Heart left ventricle (tissue), 16 donors: ENCODE measurements at regions not wholly inside any gene's neighbourhood (a gene's known extent, or its start where the extent isn't known, plus 50 kb on each side); places are given as distances from the start of the nearest gene placed in this dataset.

Experiments
- ATAC-seq, 4 donors: fragments of 200-7000 bp; cut with Tn5 transposase; one replicate each; pipeline ENCODE4 v1.9.1; 2020 to 2022; ENCODE audit warnings: moderate library complexity in 4 of 4, mild to moderate bottlenecking in 3 of 4, moderate number of reproducible peaks in 1 of 4
- DNase-seq, 5 donors: peaks; one replicate each; pipeline ENCODE4 v3.0.0-alpha.2; 2020
- H3K27ac ChIP-seq, 12 donors: fragments of 200-600 bp; sonication (generic) in 4 of 12; one replicate each; pipeline versions ENCODE4 v1.5.0 to v1.8.0; 2016 to 2022; ENCODE audit warnings: mild to moderate bottlenecking in 2 of 12
- H3K27me3 ChIP-seq, 9 donors: fragments of 200-600 bp; sonication (generic) in 2 of 9; one replicate each; pipeline versions ENCODE4 v1.5.1 to v1.8.0; 2016 to 2022; ENCODE audit warnings: mild to moderate bottlenecking in 3 of 9
- H3K36me3 ChIP-seq, 9 donors: fragments of 200-600 bp; sonication (generic) in 2 of 9; one replicate each; pipeline versions ENCODE4 v1.5.0 to v1.8.0; 2018 to 2022; ENCODE audit warnings: mild to moderate bottlenecking in 2 of 9
- H3K4me1 ChIP-seq, 12 donors: fragments of 200-600 bp; sonication (generic) in 4 of 12; one replicate each; pipeline versions ENCODE4 v1.5.0 to v1.8.0; 2016 to 2022; ENCODE audit warnings: mild to moderate bottlenecking in 3 of 12
- H3K4me3 ChIP-seq, 12 donors: fragments of 200-600 bp; sonication (generic) in 4 of 12; one replicate each; pipeline versions ENCODE4 v1.5.0 to v1.8.0; 2017 to 2022; ENCODE audit warnings: mild to moderate bottlenecking in 9 of 12, moderate library complexity in 4 of 12
- H3K9me3 ChIP-seq, 12 donors: fragments of 200-600 bp; sonication (generic) in 4 of 12; one replicate each; pipeline versions ENCODE4 v1.5.0 to v1.8.0; 2016 to 2022; ENCODE audit warnings: mild to moderate bottlenecking in 1 of 12
- CTCF ChIP-seq, 12 donors: fragments of 200-600 bp; sonication (generic) in 4 of 12; IDR thresholded peaks; one replicate each; pipeline versions ENCODE4 v1.5.0 to v1.8.0; 2018 to 2022; ENCODE audit warnings: antibody characterized with exemption in 12 of 12, mild to moderate bottlenecking in 5 of 12
- POLR2A ChIP-seq, 2 donors: fragments of 450-650 bp; IDR thresholded peaks; one replicate each; pipeline ENCODE4 v1.6.1; 2017; ENCODE audit warnings: antibody characterized with exemption in 2 of 2, mild to moderate bottlenecking in 2 of 2, moderate library complexity in 2 of 2
- WGBS, 4 donors: extraction: QIAGEN DNeasy Blood & Tissue Kit in 2 of 4; methylation state at CpG; one replicate each; pipeline versions ENCODE4 v1.1.5 to v1.1.7; 2013 to 2018; 5-methylcytosine and 5-hydroxymethylcytosine counted together
- intact Hi-C, 10 donors: fragments of 100-400 bp; cut with DNase I; formaldehyde crosslinking; loops; one replicate each; pipeline versions ENCODE4 v1.11.1 to v1.14.2; 2022
- donor health status: ischemic (EF 13 %, LVEDD 7.1; RV severe dilation, severe dysfunction).
- donor health status: healthy with polysubstance abuse.
- donor health status: DM: no; HTN: yes; CAD: no.
- donor health status: DM: no; HTN: no; CAD: no.
- donor health status: ischemic (EF 25% LVEDD 6.9; RV normal size, moderate dysfunction).
- donor health status: ischemic (EF 25% LVEDD 5.7; RV mildly dilated, moderate dysfunction).
- donor health status: healthy.
- donor health status: DM: yes; HTN: yes; CAD: no.
- donor health status: ischemic (EF 35%, LVEDD 5.7; RV mildly dilated, moderate dysfunction).
- donor health status: nonischemic (EF 11% LVEDD 7.7; RV severe dilation, severe dysfunction).
- donor health status: DM: yes; HTN: yes; CAD: no.
- donor health status: PGD.
- donor health status: ischemic (EF 29% LVEDD 5.4; RV normal size, mild dysfunction).
- donor health status: nonischemic (EF 23%, LVEDD 6.1; RV moderate dilation, normal function).

- H3K27me3 ChIP-seq = peaks cover 0 to 84% (median 28%) of the 10 kb centered on the region in 9 donors
- intact Hi-C loops = no loop called here
- no peak for TF ChIP-seq CTCF (IDR thresholded peaks at IDR 0.05)
- TF ChIP-seq POLR2A (IDR thresholded peaks at IDR 0.05) = no peak
- no peak overlapping the region for H3K4me3 ChIP-seq
- H3K9me3 ChIP-seq = no peaks in the 10 kb centered on the region
- no peaks in the 10 kb centered on the region for H3K36me3 ChIP-seq
- no peak for ATAC-seq
- H3K27ac ChIP-seq = no peak overlapping the region
- no peak for DNase-seq
- H3K4me1 ChIP-seq = no peaks in the 10 kb centered on the region
Observed at GRCh38 chr2:44881856-44882255, 59.6 kb upstream of the SIX3 start.

DNA sequence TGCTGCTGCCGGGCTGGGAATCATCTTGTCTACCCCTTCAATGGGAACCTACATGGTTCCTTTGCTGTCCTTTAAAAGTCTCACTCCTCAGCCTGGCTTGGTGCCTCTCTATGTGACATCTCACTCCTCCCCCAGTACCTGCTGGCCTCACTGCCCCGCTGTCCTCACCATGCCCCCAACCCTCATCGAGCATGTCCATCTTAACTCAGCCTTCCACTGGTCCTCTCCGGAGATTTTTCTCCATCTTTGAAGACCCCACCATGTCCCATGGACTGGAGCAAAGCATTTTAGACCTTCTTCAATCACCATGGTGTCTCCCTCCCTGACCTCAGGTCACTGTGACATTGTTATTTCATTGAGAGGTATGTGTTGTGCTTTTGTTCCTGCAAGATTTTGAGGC lies 58.1 kb upstream of the SIX3 start:
- H3K4me3 ChIP-seq = no peak overlapping the region
- 81 to 93% (median 89%) methylated on average over 4 of the region's 4 CpGs for WGBS, 4 donors
- intact Hi-C loops = no loop called here
- H3K36me3 ChIP-seq = no peaks in the 10 kb centered on the region
- DNase-seq (no peak), ATAC-seq (no peak)
- no peak overlapping the region for H3K27ac ChIP-seq
- H3K27me3 ChIP-seq = peaks cover 0 to 89% (median 38%) of the 10 kb centered on the region in 9 donors
- H3K4me1 ChIP-seq = no peaks in the 10 kb centered on the region
- TF ChIP-seq CTCF (IDR thresholded peaks at IDR 0.05) (no peak), POLR2A (IDR thresholded peaks at IDR 0.05) (no peak)
- H3K9me3 ChIP-seq = no peaks in the 10 kb centered on the region

- ATAC-seq (no peak), DNase-seq (no peak)
- TF ChIP-seq CTCF (IDR thresholded peaks at IDR 0.05) = no peak
- TF ChIP-seq POLR2A (IDR thresholded peaks at IDR 0.05) = no peak
- Histone ChIP-seq H3K36me3 (no peaks in the 10 kb centered on the region), H3K4me3 (no peak overlapping the region), H3K9me3 (no peaks in the 10 kb centered on the region), H3K4me1 (no peaks in the 10 kb centered on the region), H3K27ac (no peak overlapping the region), H3K27me3 (peaks cover 0 to 84% (median 34%) of the 10 kb centered on the region in 9 donors)
- intact Hi-C loops = no loop called here
- WGBS, 4 donors = 71 to 86% (median 77%) methylated on average over 3 of the region's 3 CpGs
Observed at GRCh38 chr2:44884231-44884630, 57.3 kb upstream of the SIX3 start.

GRCh38 chr2:44884677-44885076 lies 56.8 kb upstream of the SIX3 start:
- Histone ChIP-seq H3K9me3 (no peaks in the 10 kb centered on the region), H3K4me1 (no peaks in the 10 kb centered on the region), H3K27me3 (peaks cover 0 to 80% (median 31%) of the 10 kb centered on the region in 9 donors), H3K27ac (no peak overlapping the region), H3K4me3 (no peak overlapping the region), H3K36me3 (no peaks in the 10 kb centered on the region)
- 67 to 79% (median 74%) methylated on average over 3 of the region's 3 CpGs for WGBS, 4 donors
- ATAC-seq (no peak), DNase-seq (no peak)
- no peak for TF ChIP-seq POLR2A (IDR thresholded peaks at IDR 0.05)
- no peak for TF ChIP-seq CTCF (IDR thresholded peaks at IDR 0.05)
- intact Hi-C loops = no loop called here
